HG02885 (cell line): ENCODE measurements at regions not wholly inside any gene's neighbourhood (a gene's known extent, or its start where the extent isn't known, plus 50 kb on each side); places are given as distances from the start of the nearest gene placed in this dataset.
"Not testable (repeated sequence)": the region's sequence is repeated elsewhere in the genome, so short reads cannot be mapped to it uniquely, and the experiment has no call there.

ENCODE experiments used
- ATAC-seq: cut with Tn5 transposase; IDR thresholded peaks from one replicate; pipeline ENCODE4 v1.9.1; 2021; ENCODE audit warnings: mild to moderate bottlenecking; ENCODE audit not compliant: unreplicated experiment, poor library complexity

DNA sequence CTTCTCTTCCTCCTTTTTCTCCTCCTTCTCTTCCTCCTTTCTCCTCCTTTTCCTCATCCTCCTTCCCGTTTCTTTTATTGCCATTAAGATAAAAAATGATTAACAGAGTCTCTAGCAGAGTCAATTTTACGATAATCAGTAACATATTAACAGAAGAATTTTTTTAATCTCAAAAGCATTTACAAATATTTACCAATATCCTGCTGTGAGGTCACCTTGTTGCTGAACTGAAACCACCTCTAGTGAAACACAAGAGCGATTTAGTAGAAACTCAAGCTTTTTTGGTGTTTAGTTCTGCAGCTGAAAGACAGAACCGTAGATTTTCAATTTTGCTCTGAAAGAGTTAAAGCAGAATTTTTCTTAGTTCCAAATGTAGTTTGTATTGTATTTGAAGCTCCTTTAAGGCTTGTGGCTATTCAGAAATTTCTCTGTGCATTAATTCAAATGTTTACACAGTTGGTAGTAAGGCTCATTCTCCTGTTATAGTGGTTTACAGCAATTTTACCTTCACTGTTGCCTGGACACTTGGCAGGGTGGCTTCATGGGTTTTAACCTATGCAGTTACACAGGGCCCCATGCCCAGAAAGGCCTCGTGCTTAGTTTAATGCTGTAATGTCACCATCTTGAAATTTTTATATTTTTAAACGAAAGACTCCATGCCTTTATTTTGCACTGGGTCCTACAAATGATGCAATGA is 1106.6 kb upstream of the FAM98A start:
- ATAC-seq = no peak

DNA sequence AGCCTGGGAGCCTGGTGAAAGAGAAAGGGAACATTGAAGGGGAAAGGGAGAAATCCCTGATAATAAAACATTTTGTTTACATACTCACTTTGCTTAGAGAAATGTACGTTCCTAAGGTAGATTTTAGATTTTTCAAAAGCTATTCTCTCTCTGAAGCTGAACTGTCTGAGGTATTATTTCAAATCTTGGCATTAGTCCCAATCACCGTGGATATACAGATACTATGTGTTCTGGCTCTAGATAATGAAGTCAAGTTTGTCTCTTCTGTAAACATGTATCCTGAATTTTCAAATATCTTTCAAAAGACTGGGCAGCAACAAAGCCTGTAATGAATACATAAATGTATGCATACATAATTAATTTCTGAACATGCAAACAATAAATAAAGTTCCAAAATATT is 1104.2 kb upstream of the FAM98A start:
- no peak for ATAC-seq

DNA sequence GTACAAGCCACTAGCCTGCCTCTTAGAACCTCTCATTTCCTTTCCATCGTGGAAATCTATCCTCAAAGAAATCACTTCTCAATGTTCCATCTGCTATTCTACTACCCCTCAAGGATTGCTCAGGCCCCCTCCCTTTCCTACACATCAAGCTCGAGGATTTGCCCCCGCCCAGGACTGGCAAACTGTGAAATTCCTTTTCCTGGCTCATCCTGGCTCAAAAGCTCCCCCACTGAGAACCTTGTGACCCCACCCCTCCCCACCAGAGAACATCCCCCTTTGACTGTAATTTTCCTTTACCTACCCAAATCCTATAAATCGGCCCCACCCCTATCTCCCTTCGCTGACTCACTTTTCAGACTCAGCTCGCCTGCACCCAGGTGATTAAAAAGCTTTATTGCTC is 1103.3 kb upstream of the FAM98A start:
- not testable (repeated sequence) for ATAC-seq

DNA sequence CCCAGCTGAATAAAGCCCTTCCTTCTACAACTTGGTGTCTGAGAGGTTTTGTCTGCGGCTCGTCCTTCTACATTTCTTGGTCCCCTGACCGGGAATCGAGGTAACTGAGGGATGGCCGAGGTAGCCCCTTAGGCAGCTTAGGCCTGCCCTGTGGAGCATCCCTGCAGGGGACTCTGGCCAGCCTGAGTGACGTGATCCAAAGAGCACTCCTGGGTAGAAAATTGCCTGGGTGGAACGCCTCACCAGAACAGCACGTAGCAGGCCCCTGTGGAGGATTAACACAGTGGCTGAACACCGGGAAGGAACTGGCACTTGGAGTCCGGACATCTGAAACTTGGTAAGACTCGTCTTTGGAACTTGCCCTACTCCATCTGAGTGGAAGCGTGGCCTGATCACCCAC is 1078.5 kb upstream of the FAM98A start:
- not testable (repeated sequence) for ATAC-seq

DNA sequence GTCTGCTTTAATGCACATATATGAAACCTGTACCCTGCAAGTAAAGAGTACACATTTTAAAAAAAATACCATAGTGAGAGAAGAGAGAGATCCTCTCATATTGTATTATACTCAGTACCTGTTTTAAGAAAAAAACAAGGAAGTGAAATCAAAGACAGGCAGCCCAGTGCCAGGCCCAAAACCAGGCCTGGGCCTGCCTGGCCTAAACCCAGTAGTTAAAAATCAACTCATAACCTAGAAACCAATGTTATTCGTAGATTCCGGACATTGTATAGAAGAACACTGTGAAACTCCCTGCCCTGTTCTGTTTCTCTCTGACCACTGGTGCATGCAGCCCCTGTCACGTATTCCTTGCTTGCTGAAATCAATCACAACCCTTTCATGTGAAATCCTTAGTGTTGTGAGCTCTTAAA is 1078.0 kb upstream of the FAM98A start:
- ATAC-seq = not testable (repeated sequence)

DNA sequence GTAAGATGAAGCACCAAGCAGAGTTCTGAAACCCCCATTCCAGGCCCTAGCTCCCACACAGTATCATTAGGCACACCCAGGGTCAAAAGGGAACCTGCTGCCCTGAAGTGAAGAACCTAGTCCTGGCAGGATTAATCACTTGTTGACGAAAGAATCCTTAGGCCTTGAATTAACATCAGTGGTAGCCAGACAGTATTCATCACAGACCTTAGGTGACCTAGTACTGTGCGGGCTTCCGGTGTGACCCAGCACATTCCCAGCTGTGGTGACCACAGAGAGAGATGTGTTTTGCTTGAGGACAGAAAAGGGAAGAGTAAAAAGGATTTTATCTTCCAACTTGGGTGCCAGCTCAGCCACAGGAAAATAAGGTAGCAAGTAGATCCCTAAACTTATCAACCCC is 1071.4 kb upstream of the FAM98A start:
- ATAC-seq = no peak

DNA sequence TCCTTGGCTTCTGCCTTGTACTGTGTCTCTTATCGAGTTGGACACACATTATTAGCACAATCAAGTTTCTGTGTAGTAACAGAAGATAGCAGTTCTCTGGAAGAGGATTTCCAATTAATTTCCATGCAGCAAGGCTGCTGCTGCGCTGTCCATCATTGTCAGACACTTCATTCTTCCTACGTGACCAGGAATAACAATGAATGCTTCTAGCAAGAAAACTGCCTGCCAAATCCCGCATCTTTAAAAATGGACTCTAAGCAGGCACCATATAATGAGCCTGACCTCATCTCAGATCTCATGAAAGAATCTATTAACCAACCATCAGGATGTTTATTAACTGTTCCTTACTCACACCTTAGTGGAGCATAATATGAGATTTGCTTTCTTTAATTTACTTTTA is 1067.7 kb upstream of the FAM98A start:
- no peak for ATAC-seq

DNA sequence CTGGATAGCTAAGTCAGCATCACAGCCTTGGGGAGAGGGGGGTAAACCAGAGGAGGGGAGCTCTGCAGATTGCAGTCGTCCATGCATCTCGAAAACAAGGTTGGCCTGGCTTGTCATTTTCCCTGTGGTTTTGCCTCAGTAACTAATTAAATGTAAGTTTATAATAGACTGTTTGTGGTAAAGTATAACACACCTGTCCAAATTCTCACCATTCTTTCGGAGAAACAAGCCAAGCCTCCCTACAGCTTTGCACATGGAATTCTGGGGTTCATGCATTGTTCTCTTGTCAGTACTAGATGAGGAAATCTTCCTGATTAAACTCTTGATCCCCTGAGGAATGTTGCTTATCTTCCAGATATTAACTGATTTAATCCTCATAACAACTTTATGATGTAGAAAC is 1065.2 kb upstream of the FAM98A start:
- ATAC-seq = no peak

DNA sequence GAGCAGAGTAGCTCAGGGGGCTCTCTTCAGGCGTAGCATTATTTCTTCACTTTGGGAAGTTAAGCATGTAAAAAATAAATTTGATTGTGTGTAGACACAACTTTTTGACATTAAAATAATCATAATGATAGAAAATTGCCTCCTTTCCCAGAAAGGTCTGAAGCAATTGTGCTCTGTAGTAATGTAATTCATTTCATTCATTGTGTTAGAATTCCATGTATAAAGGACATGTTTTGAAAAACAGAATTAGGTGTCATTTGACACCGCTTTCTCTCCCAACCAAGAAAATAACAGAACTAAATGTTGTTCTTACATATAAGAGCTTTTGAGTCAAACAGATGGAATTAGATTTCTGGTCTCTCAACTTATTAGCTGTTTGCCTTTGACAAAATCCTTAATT is 1064.2 kb upstream of the FAM98A start:
- ATAC-seq = no peak

DNA sequence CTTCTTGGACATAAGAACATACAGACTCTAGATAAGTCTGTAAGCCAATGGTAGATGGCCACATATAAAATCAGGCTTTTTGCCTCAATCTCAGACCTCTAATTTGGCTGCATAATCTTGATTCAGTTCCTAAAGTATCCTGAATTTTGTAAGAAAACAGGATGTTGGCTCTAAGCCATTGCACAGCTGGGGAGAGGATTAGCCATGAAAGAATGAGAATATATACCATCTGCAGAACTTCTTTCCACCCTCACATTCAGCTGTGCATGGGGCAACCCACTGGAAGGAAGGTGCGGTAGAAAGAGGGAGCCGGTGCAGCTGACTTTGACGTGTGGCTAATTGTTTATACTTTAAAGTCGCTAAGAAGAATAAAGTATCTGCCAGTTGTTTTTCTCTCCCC is 1061.6 kb upstream of the FAM98A start:
- no peak for ATAC-seq

DNA sequence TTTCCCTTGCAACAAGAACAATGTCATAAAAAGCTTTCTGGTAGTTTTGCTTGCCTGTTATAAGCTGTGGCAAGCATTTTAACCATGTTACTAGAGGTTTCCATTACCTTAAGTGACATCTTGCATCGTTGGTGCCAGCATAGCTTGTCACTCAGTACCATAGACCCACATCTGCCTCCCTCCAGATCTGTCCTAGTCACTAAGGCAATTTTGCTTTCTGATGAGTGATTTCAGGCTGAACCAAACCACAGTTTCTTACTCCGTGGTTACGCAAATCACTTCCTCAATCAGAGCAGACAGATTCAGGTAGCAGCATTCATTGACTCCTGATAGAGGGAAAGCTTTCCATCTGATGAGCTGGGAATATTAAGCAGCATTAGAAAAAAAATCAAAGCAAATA is 1057.5 kb upstream of the FAM98A start:
- no peak for ATAC-seq

DNA sequence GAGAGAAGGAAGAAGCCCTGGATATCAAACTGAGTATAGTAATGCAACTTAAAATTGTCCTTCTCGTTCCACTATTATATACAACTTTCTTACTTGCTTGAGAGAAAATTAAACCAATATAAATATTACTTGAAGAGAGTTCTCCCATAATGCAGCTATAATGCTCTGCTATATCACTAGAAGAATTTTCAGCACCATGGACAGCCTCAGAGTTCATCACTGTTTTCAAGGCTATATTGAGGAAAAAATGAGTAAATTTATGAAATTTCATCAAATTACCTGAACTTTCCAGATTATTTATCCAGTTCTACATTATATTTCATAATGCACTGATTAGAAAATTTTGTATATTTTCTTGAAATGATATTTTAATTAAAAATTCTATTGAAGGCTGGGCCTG is 1053.5 kb upstream of the FAM98A start:
- no peak for ATAC-seq

DNA sequence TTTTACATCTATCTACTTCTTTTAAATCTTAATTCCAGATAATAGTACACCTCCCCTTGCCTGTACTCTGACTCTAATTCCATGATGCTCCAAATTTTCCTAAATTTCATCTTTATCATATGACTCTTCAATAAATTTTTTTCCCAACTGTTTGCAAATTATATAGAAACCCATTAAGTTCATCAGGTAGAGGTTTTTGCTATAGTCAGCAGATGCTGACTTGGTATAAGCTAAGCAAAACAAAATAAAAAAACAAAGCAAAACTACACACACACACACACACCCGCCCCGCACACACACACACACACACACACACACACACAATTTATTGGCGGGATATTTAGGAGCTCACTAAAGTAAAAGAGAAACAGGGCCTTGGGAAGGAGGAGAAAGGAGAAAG is 1047.8 kb upstream of the FAM98A start:
- ATAC-seq = no peak

DNA sequence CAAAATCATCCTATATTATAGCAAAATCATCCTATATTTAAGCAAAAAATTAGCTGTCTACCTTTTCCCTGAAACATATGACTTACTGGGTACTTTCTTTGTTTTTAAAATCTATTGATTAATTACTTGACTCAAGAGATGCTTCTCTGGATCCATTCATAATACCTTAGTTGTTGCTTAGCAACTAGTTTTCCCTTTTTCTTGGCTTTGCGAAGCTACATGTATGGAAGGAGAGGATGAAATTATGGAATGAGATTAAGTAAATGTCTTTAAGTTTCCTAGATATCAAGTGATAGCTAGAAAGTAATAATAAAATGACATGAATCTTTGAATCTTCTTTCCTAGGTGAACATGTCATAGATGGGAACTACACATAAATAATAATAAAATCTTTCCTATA is 1033.2 kb upstream of the FAM98A start:
- no peak for ATAC-seq

DNA sequence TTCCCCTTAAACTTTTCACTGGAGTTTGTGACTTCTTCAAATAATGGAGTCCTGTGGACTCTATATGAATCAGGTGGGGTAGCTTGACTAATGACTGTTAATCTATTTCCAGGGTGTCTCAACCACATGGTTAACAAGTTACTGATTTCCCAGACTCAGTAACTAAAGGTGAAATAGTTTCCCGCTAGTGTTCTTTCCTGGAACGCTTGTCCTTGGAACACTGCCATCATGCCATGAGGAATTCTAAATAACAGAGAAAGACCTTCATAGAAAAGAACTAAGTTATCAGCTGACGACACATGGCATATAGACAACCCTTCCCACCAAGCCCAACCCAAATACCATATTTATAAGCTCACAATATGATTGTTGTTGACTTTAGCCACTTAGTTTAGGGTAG is 1027.9 kb upstream of the FAM98A start:
- ATAC-seq = no peak

DNA sequence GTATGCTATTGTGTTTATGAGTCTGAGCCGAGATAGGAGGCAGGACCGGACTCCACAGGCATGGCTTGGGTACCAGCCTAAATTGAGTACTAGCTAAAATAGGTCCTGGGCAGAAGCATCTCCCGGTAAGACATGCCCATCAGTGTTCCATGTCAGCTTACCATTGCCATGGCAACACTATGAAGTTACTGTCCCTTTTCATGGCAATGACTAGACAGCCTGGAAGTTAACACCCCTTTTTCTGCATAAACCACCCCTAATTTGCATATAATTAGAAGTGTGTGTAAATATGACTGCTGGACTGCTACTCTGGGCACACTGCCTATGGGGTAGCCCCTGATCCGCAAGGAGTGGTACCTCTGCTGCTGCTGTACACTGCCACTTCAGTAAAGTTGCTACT is 1005.1 kb upstream of the FAM98A start:
- ATAC-seq = no peak

DNA sequence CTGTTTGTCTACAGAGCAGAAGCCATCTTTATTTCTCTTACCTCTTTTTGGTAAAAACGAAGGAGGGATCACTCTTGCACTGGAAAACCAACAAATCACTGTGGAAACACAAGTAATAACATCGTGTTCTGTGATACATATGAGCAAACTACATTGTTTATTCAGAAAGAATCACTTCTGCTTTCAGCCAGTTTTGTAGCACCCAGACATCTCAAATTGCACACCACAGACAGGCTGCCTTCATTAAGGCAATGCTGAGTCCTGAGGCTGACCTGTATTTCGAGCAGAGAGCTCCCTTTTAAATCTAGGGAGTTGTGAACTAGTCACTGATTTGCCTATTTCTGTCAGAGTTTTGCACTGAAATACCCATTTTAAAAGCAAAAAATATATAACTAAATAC is 1003.2 kb upstream of the FAM98A start:
- no peak for ATAC-seq

DNA sequence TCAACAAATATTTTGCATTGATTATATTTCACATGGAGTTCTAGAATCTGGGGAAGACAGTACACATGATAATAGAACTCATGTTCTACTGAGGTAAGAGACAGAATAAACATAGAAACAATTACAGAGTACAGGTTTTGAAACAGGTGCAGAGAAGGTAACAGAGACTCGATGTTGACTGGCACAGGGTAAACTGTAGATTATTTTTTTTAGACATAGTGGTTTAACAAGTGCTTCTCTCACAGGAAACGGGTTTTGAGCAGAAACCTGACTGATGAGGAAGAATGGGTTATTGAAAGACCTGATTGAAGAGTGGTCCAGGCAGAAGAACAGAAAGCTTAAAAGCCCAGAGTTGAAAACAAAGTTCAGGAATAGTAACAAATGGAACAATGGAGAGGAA is 1002.5 kb upstream of the FAM98A start:
- no peak for ATAC-seq

DNA sequence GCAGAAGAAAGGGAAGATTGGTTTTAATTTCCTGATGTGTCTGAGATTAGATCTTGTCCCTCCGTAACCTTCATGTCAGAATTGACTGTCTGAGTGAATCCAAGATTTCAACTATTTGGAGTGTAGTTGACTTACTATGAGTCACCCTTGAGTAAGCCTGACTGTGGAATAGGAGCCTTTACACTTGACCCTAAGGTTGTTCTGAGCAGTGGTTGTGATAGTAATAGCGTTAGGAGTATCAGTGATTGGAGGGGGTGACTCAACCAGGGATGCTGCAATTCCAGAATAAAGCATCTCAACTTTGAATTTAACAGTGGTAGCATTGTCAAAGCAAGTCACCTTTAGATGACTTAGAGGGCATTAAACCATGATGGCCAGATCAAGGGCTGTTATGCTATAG is 979.5 kb upstream of the FAM98A start:
- no peak for ATAC-seq

DNA sequence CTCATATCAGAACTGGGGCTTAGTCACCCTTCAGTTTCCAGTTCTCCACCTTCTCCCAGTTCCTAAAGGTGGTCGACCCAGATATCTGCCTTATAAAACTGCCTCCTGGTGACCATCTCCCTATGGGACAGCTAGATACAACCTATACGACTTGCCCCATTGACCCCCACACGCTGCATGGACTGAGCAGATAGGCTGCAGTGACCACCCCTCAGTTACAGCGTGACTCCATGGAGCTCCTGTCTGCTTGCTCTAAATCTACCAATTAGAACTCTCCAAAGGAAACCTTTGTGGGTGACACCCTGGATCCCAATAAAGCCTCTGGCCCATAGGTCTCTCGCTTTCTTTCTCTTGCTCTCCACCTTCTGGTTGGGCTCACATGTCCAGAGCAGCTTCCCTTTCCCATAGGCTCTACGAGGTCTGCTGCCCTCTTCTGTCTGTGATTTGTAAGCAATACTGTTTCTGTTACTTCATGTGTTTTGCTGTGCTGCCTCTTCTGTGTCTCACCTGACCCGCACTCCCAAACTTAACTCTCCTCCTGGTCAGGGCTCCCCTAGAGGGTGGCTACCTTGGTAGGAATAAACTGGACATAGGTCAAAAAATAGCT is 971.3 kb upstream of the FAM98A start:
- no peak for ATAC-seq

DNA sequence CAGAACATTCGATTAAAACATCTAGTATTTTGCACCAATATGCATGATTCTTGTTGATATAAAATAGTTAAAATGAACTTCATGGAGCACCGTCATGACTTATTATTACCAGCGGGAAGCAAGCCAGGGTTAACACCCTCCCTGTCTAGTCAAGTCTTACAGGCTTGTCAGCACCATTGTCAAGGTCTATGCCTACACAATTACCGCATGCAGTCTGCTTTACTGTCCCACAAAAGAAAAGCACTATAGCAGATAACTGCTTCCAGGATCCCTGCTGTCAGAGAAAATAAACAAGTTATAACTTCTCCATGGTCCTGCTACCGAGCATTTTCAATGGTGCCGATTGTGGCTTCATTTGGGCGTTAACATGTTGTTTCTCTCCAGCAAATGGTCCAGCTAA is 968.0 kb upstream of the FAM98A start:
- ATAC-seq = no peak

DNA sequence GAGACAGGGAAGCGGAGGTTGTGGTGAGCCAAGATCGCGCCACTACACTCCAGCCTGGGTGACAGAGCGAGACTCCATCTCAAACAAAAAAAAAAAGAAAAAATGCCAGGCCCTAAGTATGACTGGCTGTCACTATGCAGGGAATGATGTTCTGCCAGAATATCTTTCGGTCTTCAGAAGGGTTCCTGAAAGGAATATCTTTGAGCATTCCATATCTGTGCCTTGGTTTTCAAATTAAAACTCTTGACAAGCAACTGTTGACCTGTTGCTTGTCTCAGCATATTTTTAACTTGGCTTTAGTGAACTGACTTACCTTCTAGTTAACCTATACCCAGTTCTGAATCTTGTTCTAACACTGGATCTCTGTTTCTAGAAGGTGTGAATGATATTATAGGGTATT is 953.2 kb upstream of the FAM98A start:
- ATAC-seq = no peak
